CD4-positive, alpha-beta T cell treated with Interleukin-6 at 100 ng/mL for 8 hours (primary cell): ENCODE measurements at regions not wholly inside any gene's neighbourhood (a gene's known extent, or its start where the extent isn't known, plus 50 kb on each side); places are given as distances from the start of the nearest gene placed in this dataset.
A peak's percentile ranks its signal among the peaks of the same experiment; 100 is the strongest.

Experiments
- DNase-seq: peaks from one replicate; pipeline ENCODE4 v3.0.0-alpha.2; 2020; ENCODE audit warnings: mixed read lengths, low spot score

- no peak for DNase-seq
These were observed 258.2 kb downstream of the PPP1R2C start for GRCh38 chrX:42519666-42520231.

GRCh38 chrX:42515939-42516338, 262.0 kb downstream of the PPP1R2C start:
- no peak for DNase-seq

- DNase-seq = no peak
These were observed 272.9 kb downstream of the PPP1R2C start for GRCh38 chrX:42505016-42505415.

DNA sequence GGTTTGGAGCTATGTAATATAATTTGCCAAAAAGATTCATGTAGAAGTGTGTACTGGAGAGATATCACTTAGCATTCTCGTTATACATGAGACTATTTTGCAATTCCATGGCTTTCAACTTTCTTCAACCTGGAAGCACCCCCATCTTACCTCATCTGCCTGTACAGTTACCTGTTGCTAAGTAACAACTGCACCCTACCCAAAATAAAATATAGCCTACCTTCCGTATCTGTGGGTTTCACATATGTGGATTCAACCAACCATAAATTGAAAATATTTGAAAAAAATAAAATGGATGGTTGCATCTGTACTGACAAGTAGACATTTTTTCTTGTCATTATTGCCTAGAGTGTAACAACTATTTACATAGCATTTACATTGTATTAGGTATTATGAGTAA, 278.3 kb downstream of the PPP1R2C start:
- DNase-seq = no peak

DNA sequence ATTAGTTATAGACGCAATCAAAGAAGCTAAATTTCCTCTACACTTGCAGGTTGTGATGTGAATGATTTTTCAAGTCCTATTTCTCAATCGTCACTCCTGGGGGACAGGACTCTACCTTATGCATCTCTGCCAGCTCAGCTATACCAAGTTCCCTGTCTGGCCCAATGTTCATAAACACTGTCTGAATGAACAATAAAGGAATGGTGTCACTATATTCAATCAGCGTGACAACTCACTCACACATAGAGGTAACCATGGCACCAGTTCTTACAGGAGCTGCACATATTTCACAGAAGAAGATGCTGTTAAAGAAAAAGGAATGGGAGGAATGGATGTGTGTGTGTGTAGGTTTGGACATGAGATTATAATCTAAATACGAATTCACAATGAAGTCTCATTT, 280.6 kb downstream of the PPP1R2C start:
- no peak for DNase-seq

- DNase-seq = no peak
These were observed 281.7 kb downstream of the PPP1R2C start for GRCh38 chrX:42496239-42496638.

DNA sequence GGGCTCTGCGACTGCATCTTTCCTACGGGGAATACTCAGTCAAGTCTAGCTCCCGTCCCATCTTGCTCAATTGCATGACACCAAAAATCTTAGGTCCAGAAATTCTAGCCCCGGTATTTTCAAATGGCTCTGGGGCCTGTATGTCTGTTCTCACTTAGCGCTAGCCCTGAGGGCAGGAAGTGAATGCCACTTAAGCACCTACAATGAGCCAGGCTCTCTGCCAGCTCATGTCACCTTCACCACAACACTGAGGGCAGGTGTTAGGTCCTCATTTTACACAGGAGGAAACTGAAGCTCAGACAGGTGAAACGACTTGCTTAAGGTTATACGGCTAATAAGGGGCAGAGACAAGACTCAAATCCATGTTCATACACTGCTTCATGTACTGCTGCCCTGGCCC, 282.8 kb downstream of the PPP1R2C start:
- peak; percentile 20 for DNase-seq

GRCh38 chrX:42491137-42491907, 286.6 kb downstream of the PPP1R2C start:
- no peak for DNase-seq

DNA sequence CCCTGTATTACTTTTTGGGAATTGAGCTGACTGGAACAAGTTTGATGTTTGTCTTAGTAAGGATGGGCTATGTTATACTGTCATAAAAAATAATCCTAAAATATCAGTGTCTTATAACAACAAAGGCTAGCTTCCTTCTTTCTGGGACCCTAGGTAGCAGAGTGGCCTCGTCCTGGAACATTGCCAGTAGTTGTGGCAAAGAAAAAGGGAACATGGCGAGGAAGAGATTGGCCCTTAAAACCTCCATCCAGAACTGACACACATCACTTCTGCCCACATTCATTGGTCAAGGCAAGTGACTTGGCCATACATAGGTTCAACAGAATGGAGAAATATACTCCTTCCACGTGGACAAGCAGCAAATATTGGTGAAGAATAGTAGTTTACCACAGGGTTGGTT, 287.9 kb downstream of the PPP1R2C start:
- DNase-seq = no peak

- DNase-seq = no peak
These were observed 292.4 kb downstream of the PPP1R2C start for GRCh38 chrX:42485601-42486000.

DNA sequence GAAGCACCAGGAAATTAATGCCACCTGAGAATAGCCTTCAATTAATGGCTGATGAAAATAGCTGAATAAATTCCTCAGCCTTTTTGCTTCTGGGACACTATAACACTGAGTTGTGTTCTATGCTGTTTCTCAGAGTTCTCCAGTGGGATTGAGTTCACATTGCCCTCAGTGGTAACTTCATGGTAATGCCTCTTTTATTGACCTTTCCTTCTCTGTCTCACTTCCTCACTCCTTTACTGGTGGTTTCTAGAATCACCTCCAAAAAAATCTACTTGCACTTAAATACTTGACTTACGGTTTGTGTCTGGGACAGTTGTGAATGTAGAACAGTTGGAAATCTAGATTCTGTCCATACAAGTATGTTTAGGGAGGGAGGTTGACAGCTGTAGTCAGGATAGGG, 293.7 kb downstream of the PPP1R2C start:
- no peak for DNase-seq

DNA sequence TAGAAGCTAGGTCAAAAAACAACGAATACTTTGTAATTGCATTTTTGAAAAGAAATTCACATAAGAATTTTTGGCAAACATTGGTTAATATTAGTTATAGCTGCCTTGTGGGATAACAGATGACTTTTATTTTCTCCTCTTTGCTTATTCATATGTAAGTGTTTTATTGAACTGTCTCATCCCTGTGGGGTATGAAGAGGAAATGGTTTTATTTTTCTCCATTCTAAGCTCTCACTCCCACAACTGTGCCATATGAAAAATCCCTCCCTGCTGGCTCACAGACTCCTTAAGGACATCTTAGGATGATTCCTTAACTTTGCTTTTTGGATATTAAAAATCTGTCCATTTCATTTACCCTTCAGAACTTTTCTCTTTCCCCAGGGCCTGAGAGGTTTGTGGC, 300.6 kb downstream of the PPP1R2C start:
- no peak for DNase-seq

DNA sequence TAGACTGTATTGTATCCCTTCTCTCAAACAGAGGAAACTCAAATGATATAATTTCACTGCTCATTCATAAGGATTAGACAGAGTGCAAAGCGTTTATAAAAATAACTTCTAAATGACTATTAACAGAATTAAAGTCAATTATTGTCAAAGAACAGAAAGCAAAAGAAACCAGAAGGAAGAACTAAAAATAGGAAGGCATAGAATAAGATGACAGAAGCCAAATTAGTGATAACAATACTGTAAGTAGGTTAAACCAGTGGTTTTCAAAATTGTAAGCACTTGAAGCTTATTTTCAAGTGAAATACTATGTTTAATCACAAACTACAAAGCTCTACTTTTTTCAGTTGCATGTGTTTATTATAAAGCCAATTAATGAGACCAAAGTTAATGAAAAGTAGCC, 305.2 kb downstream of the PPP1R2C start:
- DNase-seq = no peak

DNA sequence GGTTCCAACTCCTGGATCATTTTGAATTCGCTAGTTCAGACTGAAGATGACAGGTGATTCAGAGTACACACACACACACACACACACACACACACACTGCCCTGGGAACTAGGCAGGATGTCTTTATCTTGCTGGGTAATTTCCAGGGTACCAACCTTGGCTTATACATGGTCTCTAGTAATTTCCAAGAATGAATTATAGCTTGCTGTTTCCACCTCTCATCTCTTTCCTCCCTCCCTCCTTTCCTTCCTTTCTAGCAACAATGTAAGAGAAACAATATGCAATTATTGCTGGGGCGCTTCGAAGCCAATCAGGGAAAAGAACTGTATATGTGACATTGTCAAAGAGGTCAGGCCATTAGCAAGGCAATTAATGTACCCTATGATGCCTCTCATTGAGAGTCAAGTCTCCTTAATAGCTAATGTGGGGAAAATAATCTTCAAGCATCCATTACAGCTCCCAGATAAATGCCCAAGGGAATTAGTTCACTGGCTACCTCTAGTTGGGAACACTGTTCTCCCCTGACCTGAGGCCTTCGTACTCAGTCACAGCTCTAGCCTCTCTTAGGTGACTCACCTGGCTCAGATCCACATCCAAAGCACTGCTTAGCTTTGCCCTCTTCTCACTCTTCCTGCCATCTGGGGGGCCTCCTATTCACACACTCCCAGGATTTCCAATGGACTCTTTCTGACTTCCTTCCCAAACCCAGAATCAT, 311.5 kb downstream of the PPP1R2C start:
- DNase-seq = no peak

GRCh38 chrX:42465821-42466220, 312.1 kb downstream of the PPP1R2C start:
- no peak for DNase-seq

GRCh38 chrX:42463706-42464490, 314.1 kb downstream of the PPP1R2C start:
- no peak for DNase-seq

GRCh38 chrX:42462917-42463316, 315.0 kb downstream of the PPP1R2C start:
- DNase-seq = no peak

- DNase-seq = no peak
These were observed 317.3 kb downstream of the PPP1R2C start for GRCh38 chrX:42460706-42461105.

DNA sequence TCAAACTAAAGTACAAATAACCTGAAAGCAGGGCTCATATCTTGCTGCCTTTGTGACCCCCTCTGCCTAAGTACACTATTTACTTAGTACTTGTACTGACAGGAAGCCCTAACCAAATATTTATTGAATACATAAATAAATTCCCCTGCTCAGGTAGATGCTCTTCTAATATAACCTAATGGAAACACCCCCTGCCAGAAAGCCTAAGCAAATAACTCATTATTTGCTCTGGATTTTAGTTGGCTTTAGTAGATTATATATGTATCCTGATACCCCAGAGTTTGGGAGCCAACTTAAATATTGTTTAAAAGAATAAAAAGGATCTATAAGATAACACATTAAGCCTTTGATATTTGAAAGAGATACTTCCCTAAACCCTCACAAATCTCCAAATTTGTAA, 318.2 kb downstream of the PPP1R2C start:
- no peak for DNase-seq

GRCh38 chrX:42456176-42456700, 321.7 kb downstream of the PPP1R2C start:
- no peak for DNase-seq

- DNase-seq = no peak
These were observed 327.7 kb downstream of the PPP1R2C start for GRCh38 chrX:42450228-42450627.

DNA sequence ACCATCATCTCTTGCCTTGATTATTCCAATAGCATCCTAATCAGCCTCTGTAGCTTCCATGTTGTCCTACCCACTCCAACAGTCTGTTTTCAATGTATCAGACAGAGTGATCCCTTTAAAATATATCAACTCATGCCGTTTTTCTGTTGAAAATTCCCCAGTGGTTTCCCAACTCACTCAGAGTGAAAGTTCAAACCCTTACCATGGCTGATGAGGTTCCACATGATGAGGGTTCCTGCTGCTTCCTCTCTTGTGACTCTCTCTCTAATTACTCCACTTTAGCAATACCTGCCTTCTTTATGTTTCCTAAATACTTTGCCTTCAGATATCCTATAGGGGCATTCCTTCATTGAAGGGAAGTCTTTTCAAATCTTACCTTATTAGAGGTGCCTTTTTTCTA, 334.7 kb downstream of the PPP1R2C start:
- DNase-seq = no peak
